ENCODE measurements at regions not wholly inside any gene's neighbourhood (a gene's known extent, or its start where the extent isn't known, plus 50 kb on each side); places are given as distances from the start of the nearest gene placed in this dataset.

GRCh38 chr6:144423167-144423566, 138.0 kb downstream of the UTRN start:
- Histone ChIP-seq H3K4me3 (ENCODE audit: control extremely low read depth in 1 of 5, extremely low read depth in 1 of 5, insufficient read depth in 1 of 5, low read depth in 2 of 5, low read length in 4 of 5) (no peak overlapping the region), H3K79me2 (ENCODE audit: control insufficient read depth, insufficient read depth, low read length) (peaks cover 33% of the 10 kb centered on the region), H3K4me1 (ENCODE audit: control insufficient read depth in 2 of 2, insufficient read depth in 2 of 2, low read length in 2 of 2) (peaks cover 8 to 11% of the 10 kb centered on the region in 2 donors), H2AFZ (ENCODE audit: insufficient read depth, low read depth, low read length, poor library complexity, severe bottlenecking) (no peak overlapping the region), H3K27me3 (replicated peaks in 1 of 4; ENCODE audit: control extremely low read depth in 1 of 4, control insufficient read depth in 3 of 4, insufficient read depth in 4 of 4, low read length in 3 of 4) (no peaks in the 10 kb centered on the region), H3K36me3 (replicated peaks in 1 of 2; ENCODE audit: control extremely low read depth in 1 of 2, control insufficient read depth in 1 of 2, extremely low read depth in 1 of 2, insufficient read depth in 2 of 2, low read length in 1 of 2) (peaks cover 20 to 58% of the 10 kb centered on the region in 2 experiments), H3K9ac (ENCODE audit: low read length) (no peak overlapping the region), H3K27ac (ENCODE audit: low read length in 2 of 2) (no peak overlapping the region), H4K20me1 (ENCODE audit: control insufficient read depth, insufficient read depth, low read length, poor library complexity, severe bottlenecking) (peaks cover 44% of the 10 kb centered on the region), H3K9me3 (ENCODE audit: control extremely low read depth in 1 of 3, control insufficient read depth in 2 of 3, insufficient read depth in 1 of 3, low read length in 2 of 3) (no peaks in the 10 kb centered on the region), H3K4me2 (replicated peaks; ENCODE audit: low read depth, low read length, poor library complexity, severe bottlenecking) (no peak overlapping the region)
- TF ChIP-seq EZH2 (IDR thresholded peaks at IDR 0.05; ENCODE audit: borderline replicate concordance, insufficient read depth, low read depth, low read length, poor library complexity, severe bottlenecking) (no peak), CTCF (IDR thresholded peaks at IDR 0.05) (no peak)
- H3K4me1 Mint-ChIP-seq, result peaks cover 18% of the 10 kb centered on the region
- ChIA-PET CTCF (interaction anchor here (1.7 kb wide), 1 partner anchor 230 kb away, joined by 3 read pairs; no protein-coding TSS in a partner anchor), POLR2A (no interaction called here)
- H3K9me3 Mint-ChIP-seq (ENCODE audit: insufficient read depth), result no peaks in the 10 kb centered on the region
- H3K27me3 Mint-ChIP-seq, result no peaks in the 10 kb centered on the region
- 89% methylated on average over 1 of the region's 3 CpGs for WGBS (ENCODE audit: insufficient coverage)
- peak overlapping the region; percentile 50 for H3K27ac Mint-ChIP-seq
- intact Hi-C loops (cut with micrococcal nuclease), result no loop called here
- no peak overlapping the region for H3K4me3 Mint-ChIP-seq
- DNase-seq, result no peak
- no peak for ATAC-seq (ENCODE audit: low read depth)

GRCh38 chr6:144429753-144430152, 144.6 kb downstream of the UTRN start:
- no peak for ATAC-seq (ENCODE audit: low read depth)

More at GRCh38 chr6:144429753-144430152, 144.6 kb downstream of the UTRN start:
- no peak overlapping the region for H3K27ac ChIP-seq (ENCODE audit: low read length in 2 of 2)
- peaks cover 10% of the 10 kb centered on the region for H4K20me1 ChIP-seq (ENCODE audit: control insufficient read depth, insufficient read depth, low read length, poor library complexity, severe bottlenecking)
- no peak for DNase-seq
- Mint-ChIP-seq H3K27ac (no peak overlapping the region), H3K27me3 (no peaks in the 10 kb centered on the region), H3K4me1 (no peaks in the 10 kb centered on the region), H3K9me3 (ENCODE audit: insufficient read depth) (no peaks in the 10 kb centered on the region), H3K4me3 (no peak overlapping the region)
- ChIA-PET CTCF (no interaction called here), POLR2A (no interaction called here)
- H3K9me3 ChIP-seq (ENCODE audit: control extremely low read depth in 1 of 3, control insufficient read depth in 2 of 3, insufficient read depth in 1 of 3, low read length in 2 of 3), result no peaks in the 10 kb centered on the region
- H3K27me3 ChIP-seq (replicated peaks in 1 of 4; ENCODE audit: control extremely low read depth in 1 of 4, control insufficient read depth in 3 of 4, insufficient read depth in 4 of 4, low read length in 3 of 4), result no peaks in the 10 kb centered on the region
- intact Hi-C loops (cut with micrococcal nuclease), result loop anchor here (5.0 kb wide), 1 partner anchor 142 kb away; the partner anchor contains the start of gene UTRN
- H3K36me3 ChIP-seq (replicated peaks in 1 of 2; ENCODE audit: control extremely low read depth in 1 of 2, control insufficient read depth in 1 of 2, extremely low read depth in 1 of 2, insufficient read depth in 2 of 2, low read length in 1 of 2), result peaks cover 22 to 63% of the 10 kb centered on the region in 2 experiments
- H3K4me2 ChIP-seq (replicated peaks; ENCODE audit: low read depth, low read length, poor library complexity, severe bottlenecking), result no peak overlapping the region
- no peak overlapping the region for H3K9ac ChIP-seq (ENCODE audit: low read length)
- no peaks in the 10 kb centered on the region for H3K4me1 ChIP-seq (ENCODE audit: control insufficient read depth in 2 of 2, insufficient read depth in 2 of 2, low read length in 2 of 2)
- H3K79me2 ChIP-seq (ENCODE audit: control insufficient read depth, insufficient read depth, low read length), result no peaks in the 10 kb centered on the region
- no CpG with 5 or more reads among the region's 1 CpG for WGBS (ENCODE audit: insufficient coverage)
- H2AFZ ChIP-seq (ENCODE audit: insufficient read depth, low read depth, low read length, poor library complexity, severe bottlenecking), result no peak overlapping the region
- H3K4me3 ChIP-seq (ENCODE audit: control extremely low read depth in 1 of 5, extremely low read depth in 1 of 5, insufficient read depth in 1 of 5, low read depth in 2 of 5, low read length in 4 of 5), result no peak overlapping the region
- TF ChIP-seq EZH2 (IDR thresholded peaks at IDR 0.05; ENCODE audit: borderline replicate concordance, insufficient read depth, low read depth, low read length, poor library complexity, severe bottlenecking), result no peak
- TF ChIP-seq CTCF (IDR thresholded peaks at IDR 0.05), result no peak
